ENCODE measurements at regions not wholly inside any gene's neighbourhood (a gene's known extent, or its start where the extent isn't known, plus 50 kb on each side); places are given as distances from the start of the nearest gene placed in this dataset.

DNA sequence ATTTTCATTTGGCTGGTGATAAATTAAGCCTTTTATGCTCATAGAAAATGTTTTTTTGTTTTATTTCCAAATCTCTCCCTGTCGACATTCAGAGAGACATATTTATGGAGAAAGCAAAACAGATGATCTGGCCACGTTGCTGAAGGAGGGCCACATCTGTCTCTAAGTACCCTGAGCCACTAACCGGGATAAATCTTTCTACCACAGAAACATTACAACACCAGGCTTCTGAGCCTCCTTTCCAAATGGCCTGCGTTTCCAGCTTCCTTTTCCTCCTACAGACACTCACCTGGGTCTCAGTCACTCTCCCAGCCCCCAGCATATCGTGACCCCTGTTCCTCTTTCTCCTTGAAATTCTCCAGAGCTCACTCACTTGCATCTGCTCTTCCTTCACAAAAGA is 161.0 kb downstream of the ARRDC4 start:
- Histone ChIP-seq H4K20me1 (ENCODE audit: low read depth, low read length) (no peaks in the 10 kb centered on the region), H3K4me3 (ENCODE audit: insufficient read depth, low read length, poor library complexity, severe bottlenecking) (no peak overlapping the region), H3K79me2 (ENCODE audit: insufficient read depth, low read length) (no peaks in the 10 kb centered on the region), H3K27ac (ENCODE audit: low read depth, low read length) (no peak overlapping the region), H3K9ac (ENCODE audit: low read length) (no peak overlapping the region), H3K9me2 (replicated peaks; ENCODE audit: insufficient read depth, low read length) (no peaks in the 10 kb centered on the region), H2AFZ (ENCODE audit: low read depth, low read length, severe bottlenecking) (no peak overlapping the region), H3K4me2 (ENCODE audit: low read depth, low read length, poor library complexity, severe bottlenecking) (no peak overlapping the region), H3K27me3 (ENCODE audit: low read length) (no peaks in the 10 kb centered on the region), H3K9me3 (ENCODE audit: insufficient read depth, low read length) (no peaks in the 10 kb centered on the region), H3K36me3 (ENCODE audit: low read length) (no peaks in the 10 kb centered on the region), H3F3A (ENCODE audit: insufficient read depth) (no peaks in the 10 kb centered on the region)
- TF ChIP-seq, protein P1, sequence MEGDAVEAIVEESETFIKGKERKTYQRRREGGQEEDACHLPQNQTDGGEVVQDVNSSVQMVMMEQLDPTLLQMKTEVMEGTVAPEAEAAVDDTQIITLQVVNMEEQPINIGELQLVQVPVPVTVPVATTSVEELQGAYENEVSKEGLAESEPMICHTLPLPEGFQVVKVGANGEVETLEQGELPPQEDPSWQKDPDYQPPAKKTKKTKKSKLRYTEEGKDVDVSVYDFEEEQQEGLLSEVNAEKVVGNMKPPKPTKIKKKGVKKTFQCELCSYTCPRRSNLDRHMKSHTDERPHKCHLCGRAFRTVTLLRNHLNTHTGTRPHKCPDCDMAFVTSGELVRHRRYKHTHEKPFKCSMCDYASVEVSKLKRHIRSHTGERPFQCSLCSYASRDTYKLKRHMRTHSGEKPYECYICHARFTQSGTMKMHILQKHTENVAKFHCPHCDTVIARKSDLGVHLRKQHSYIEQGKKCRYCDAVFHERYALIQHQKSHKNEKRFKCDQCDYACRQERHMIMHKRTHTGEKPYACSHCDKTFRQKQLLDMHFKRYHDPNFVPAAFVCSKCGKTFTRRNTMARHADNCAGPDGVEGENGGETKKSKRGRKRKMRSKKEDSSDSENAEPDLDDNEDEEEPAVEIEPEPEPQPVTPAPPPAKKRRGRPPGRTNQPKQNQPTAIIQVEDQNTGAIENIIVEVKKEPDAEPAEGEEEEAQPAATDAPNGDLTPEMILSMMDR (IDR thresholded peaks at IDR 0.05; ENCODE audit: insufficient read depth, low read length, poor library complexity, severe bottlenecking) = no peak
- TF ChIP-seq EZH2phosphoT487 (conservative IDR thresholded peaks at IDR 0.05; ENCODE audit: low read length) = no peak

DNA sequence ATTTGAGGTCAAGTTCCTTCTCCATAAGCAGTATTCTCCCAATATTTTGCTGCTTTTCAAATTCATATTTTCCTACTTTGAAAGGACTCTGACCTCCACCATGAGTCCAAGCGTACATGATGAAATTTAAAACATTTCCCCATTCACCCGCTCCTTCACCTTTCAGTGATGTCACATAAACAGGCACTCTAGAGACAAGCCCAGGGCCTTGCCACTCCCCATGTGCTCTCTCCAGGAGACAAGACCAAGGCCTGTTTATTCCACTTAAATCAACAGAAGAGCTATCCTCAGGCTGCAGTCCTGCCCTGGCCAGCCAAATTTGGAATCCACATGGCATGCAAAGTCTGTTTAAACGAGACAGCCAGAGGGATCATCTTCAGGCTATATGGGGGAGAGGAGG is 161.5 kb downstream of the ARRDC4 start:
- H3K4me3 ChIP-seq (ENCODE audit: insufficient read depth, low read length, poor library complexity, severe bottlenecking) = no peak overlapping the region
- no peaks in the 10 kb centered on the region for H4K20me1 ChIP-seq (ENCODE audit: low read depth, low read length)
- H3K9me3 ChIP-seq (ENCODE audit: insufficient read depth, low read length) = no peaks in the 10 kb centered on the region
- H3F3A ChIP-seq (ENCODE audit: insufficient read depth) = no peaks in the 10 kb centered on the region
- H3K36me3 ChIP-seq (ENCODE audit: low read length) = no peaks in the 10 kb centered on the region
- H3K9ac ChIP-seq (ENCODE audit: low read length) = no peak overlapping the region
- no peak overlapping the region for H3K4me2 ChIP-seq (ENCODE audit: low read depth, low read length, poor library complexity, severe bottlenecking)
- no peaks in the 10 kb centered on the region for H3K79me2 ChIP-seq (ENCODE audit: insufficient read depth, low read length)
- no peak overlapping the region for H3K27ac ChIP-seq (ENCODE audit: low read depth, low read length)
- no peak overlapping the region for H2AFZ ChIP-seq (ENCODE audit: low read depth, low read length, severe bottlenecking)
- H3K9me2 ChIP-seq (replicated peaks; ENCODE audit: insufficient read depth, low read length) = no peaks in the 10 kb centered on the region
- H3K27me3 ChIP-seq (ENCODE audit: low read length) = no peaks in the 10 kb centered on the region
- TF ChIP-seq, protein P1 (IDR thresholded peaks at IDR 0.05; ENCODE audit: insufficient read depth, low read length, poor library complexity, severe bottlenecking) = no peak
- no peak for TF ChIP-seq EZH2phosphoT487 (conservative IDR thresholded peaks at IDR 0.05; ENCODE audit: low read length)

DNA sequence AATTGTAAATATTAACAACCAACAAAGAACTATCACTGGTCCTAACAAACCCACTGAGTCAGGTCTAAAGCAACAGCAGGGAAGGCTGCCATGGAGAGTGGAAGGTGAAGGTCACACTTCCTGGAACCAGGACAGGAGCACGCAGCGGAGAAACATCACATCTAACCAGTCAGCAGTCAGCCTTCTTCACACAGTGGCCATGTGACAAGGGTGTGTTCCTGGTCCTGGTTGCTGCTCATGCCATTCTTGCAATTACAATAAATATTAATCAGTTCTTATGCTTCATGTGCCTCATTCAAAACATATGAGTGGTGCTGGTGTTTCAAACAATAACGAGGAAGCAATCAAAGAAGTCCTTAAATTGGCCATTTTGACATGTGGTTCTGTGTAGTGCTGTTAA is 162.8 kb downstream of the ARRDC4 start:
- H3K4me3 ChIP-seq (ENCODE audit: insufficient read depth, low read length, poor library complexity, severe bottlenecking) = no peak overlapping the region
- TF ChIP-seq, protein P1 (IDR thresholded peaks at IDR 0.05; ENCODE audit: insufficient read depth, low read length, poor library complexity, severe bottlenecking) = no peak
- no peak for TF ChIP-seq EZH2phosphoT487 (conservative IDR thresholded peaks at IDR 0.05; ENCODE audit: low read length)
- no peaks in the 10 kb centered on the region for H3K79me2 ChIP-seq (ENCODE audit: insufficient read depth, low read length)
- H3K27me3 ChIP-seq (ENCODE audit: low read length) = no peaks in the 10 kb centered on the region
- no peak overlapping the region for H3K27ac ChIP-seq (ENCODE audit: low read depth, low read length)
- no peak overlapping the region for H3K9ac ChIP-seq (ENCODE audit: low read length)
- H3K4me2 ChIP-seq (ENCODE audit: low read depth, low read length, poor library complexity, severe bottlenecking) = no peak overlapping the region
- no peaks in the 10 kb centered on the region for H3K9me3 ChIP-seq (ENCODE audit: insufficient read depth, low read length)
- H3F3A ChIP-seq (ENCODE audit: insufficient read depth) = no peaks in the 10 kb centered on the region
- no peaks in the 10 kb centered on the region for H4K20me1 ChIP-seq (ENCODE audit: low read depth, low read length)
- H3K36me3 ChIP-seq (ENCODE audit: low read length) = no peaks in the 10 kb centered on the region
- H3K9me2 ChIP-seq (replicated peaks; ENCODE audit: insufficient read depth, low read length) = no peaks in the 10 kb centered on the region
- H2AFZ ChIP-seq (ENCODE audit: low read depth, low read length, severe bottlenecking) = no peak overlapping the region
